Spleen (tissue), 7 donors: ENCODE measurements at regions not wholly inside any gene's neighbourhood (a gene's known extent, or its start where the extent isn't known, plus 50 kb on each side); places are given as distances from the start of the nearest gene placed in this dataset.

ENCODE experiments used
- CTCF ChIP-seq, 11 experiments: fragments of 200-600 bp in 7 of 11; fragments of 450-650 bp in 4 of 11; sonication (generic) in 4 of 11; IDR thresholded peaks in 8 of 11; conservative IDR thresholded peaks in 3 of 11; 1 replicate in 7 of 11; 2 replicates in 4 of 11; pipeline versions ENCODE4 v1.4.0 to v1.8.0; 2016 to 2021; ENCODE audit warnings: antibody characterized with exemption in 11 of 11, inconsistent platforms in 4 of 11, mild to moderate bottlenecking in 1 of 11
- POLR2A ChIP-seq, 3 donors: fragments of 450-650 bp; IDR thresholded peaks; one replicate each; pipeline ENCODE4 v1.5.1; 2017; ENCODE audit warnings: antibody characterized with exemption in 3 of 3, mild to moderate bottlenecking in 1 of 3
- POLR2AphosphoS5 ChIP-seq, 3 donors: sonication (generic); formaldehyde crosslinking; IDR thresholded peaks; one replicate each; pipeline ENCODE4 v1.5.1; 2017; ENCODE audit warnings: antibody characterized with exemption in 3 of 3
- donor health status: DM: no; HTN: no; CAD: no; lungs with moderate emphysema.
- donor health status: DM: no; HTN: no; CAD: no.
- donor health status: DM: no; HTN: no; CAD: no.

GRCh38 chr17:6923385-6923784 is 72.5 kb upstream of the ALOX12 start:
- TF ChIP-seq CTCF (IDR thresholded peaks at IDR 0.05 in 8 of 11, conservative IDR thresholded peaks at IDR 0.05 in 3 of 11) (no peak), POLR2A (IDR thresholded peaks at IDR 0.05) (no peak), POLR2AphosphoS5 (IDR thresholded peaks at IDR 0.05) (no peak)
